ENCODE measurements at regions not wholly inside any gene's neighbourhood (a gene's known extent, or its start where the extent isn't known, plus 50 kb on each side); places are given as distances from the start of the nearest gene placed in this dataset.
A peak's percentile ranks its signal among the peaks of the same experiment; 100 is the strongest.
"Not testable (repeated sequence)": the region's sequence is repeated elsewhere in the genome, so short reads cannot be mapped to it uniquely, and the experiment has no call there.

DNA sequence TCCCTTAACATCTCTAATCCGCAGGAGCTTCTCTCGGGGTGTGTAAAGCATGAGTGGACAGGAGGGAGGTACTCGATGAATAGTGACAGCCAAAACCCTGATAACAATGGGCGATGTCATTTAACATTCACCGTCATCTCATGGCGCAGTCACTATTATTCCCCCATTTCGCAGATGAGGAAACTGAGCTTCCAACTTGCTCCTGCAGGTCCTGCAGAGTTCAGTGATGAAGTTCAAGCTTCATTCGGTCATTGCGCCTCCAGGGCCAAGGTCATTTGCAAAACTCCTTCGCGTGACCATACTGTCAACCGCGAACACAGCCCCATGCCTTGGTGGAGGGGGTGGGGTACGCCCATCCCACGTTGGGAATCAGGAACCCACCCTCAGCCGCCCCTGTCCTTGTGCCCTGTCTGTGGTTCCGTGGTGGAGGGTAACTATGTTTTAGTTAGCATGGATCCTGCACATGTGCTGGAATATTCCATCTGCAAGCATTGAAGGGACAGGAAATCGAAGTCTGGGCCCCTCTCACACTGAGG is 215.5 kb downstream of the TFCP2L1 start:
- Mint-ChIP-seq H3K4me1 (no peaks in the 10 kb centered on the region), H3K36me3 (ENCODE audit: low read depth) (no peaks in the 10 kb centered on the region), H3K27ac (no peak overlapping the region), H3K27me3 (ENCODE audit: low read depth) (peaks cover 50% of the 10 kb centered on the region), H3K9me3 (no peaks in the 10 kb centered on the region), H3K4me3 (no peak overlapping the region)
- no peak for TF ChIP-seq CTCF (IDR thresholded peaks at IDR 0.05; ENCODE audit: unreplicated experiment in 3 of 3)

GRCh38 chr2:121070061-121070460 is 214.9 kb downstream of the TFCP2L1 start:
- not testable (repeated sequence) for H3K4me3 Mint-ChIP-seq; H3K27ac Mint-ChIP-seq; H3K9me3 Mint-ChIP-seq; H3K4me1 Mint-ChIP-seq; H3K36me3 Mint-ChIP-seq (ENCODE audit: low read depth)
- H3K27me3 Mint-ChIP-seq (ENCODE audit: low read depth) = peaks cover 48% of the 10 kb centered on the region

DNA sequence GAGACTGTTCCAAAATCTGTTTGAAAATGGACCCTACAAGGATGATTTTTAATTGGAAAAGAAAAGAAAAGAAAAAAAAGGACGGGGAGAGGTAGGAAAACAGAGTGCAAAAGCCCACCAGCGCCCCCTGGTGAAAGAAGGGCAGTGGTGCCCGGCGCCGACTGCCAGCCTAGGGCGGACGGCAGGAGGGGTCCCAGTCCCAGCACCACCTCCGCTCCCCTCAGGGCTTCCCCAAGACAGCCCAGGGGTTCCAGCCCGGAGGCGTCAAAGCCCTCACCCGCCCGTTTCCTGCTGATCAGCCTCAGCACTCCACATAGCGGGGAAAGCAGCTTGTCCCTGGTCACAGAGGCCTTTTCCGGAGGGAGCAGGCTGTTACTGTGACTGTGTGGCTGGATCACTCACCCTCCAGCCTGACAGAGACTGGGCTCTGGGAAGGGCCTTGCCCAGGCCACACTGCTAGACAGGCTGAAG is 213.9 kb downstream of the TFCP2L1 start:
- Mint-ChIP-seq H3K27ac (no peak overlapping the region), H3K4me3 (no peak overlapping the region), H3K4me1 (peaks cover 7% of the 10 kb centered on the region), H3K27me3 (ENCODE audit: low read depth) (peaks cover 48% of the 10 kb centered on the region), H3K9me3 (no peaks in the 10 kb centered on the region), H3K36me3 (ENCODE audit: low read depth) (no peaks in the 10 kb centered on the region)
- TF ChIP-seq CTCF (IDR thresholded peaks at IDR 0.05; ENCODE audit: unreplicated experiment in 3 of 3) = peak; percentile 98 to 99 (median 98)

- Mint-ChIP-seq H3K4me1 (peaks cover 7% of the 10 kb centered on the region), H3K4me3 (no peak overlapping the region), H3K9me3 (no peaks in the 10 kb centered on the region), H3K36me3 (ENCODE audit: low read depth) (no peaks in the 10 kb centered on the region), H3K27ac (no peak overlapping the region), H3K27me3 (ENCODE audit: low read depth) (peaks cover 44% of the 10 kb centered on the region)
- TF ChIP-seq CTCF (IDR thresholded peaks at IDR 0.05; ENCODE audit: unreplicated experiment in 3 of 3) = no peak
Observed at GRCh38 chr2:121072784-121073183, 212.2 kb downstream of the TFCP2L1 start.

DNA sequence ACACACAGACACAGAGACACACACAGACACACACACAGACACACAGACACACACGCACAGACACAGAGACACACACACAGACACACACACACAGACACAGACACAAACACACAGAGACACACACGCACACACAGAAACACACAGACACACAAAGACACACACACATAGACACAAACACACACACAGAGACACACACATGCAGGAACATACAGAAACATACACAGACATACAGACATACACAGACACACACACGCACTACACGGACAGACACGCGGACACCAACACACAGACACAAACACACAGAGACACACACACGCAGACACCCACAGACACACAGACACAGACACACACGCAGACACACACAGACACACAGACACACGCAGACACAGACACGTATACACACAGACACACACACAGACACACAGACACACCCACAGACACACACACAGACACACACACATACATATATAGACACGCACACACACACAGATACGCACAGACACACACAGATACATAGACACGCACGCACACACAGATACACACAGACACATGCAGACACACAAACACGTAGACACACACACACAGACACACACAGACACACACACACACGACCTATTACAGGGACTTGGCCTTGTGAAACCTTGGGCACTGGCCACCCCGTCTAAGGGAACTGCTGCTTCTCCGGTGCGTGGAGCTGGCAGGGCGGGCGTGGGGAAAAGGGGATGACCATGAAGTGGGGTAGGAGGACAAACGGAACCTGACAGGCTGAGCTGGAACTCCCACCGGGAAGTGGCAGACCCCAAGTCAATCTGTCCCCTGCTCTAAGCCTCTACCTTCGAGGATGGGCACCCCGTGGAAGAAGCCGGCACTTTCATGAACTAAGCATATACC is 211.4 kb downstream of the TFCP2L1 start:
- H3K4me3 Mint-ChIP-seq = no peak overlapping the region
- H3K9me3 Mint-ChIP-seq = no peaks in the 10 kb centered on the region
- no peaks in the 10 kb centered on the region for H3K36me3 Mint-ChIP-seq (ENCODE audit: low read depth)
- H3K27ac Mint-ChIP-seq = no peak overlapping the region
- H3K4me1 Mint-ChIP-seq = peaks cover 7% of the 10 kb centered on the region
- TF ChIP-seq CTCF (IDR thresholded peaks at IDR 0.05; ENCODE audit: unreplicated experiment in 3 of 3) = no peak
- peaks cover 43% of the 10 kb centered on the region for H3K27me3 Mint-ChIP-seq (ENCODE audit: low read depth)

DNA sequence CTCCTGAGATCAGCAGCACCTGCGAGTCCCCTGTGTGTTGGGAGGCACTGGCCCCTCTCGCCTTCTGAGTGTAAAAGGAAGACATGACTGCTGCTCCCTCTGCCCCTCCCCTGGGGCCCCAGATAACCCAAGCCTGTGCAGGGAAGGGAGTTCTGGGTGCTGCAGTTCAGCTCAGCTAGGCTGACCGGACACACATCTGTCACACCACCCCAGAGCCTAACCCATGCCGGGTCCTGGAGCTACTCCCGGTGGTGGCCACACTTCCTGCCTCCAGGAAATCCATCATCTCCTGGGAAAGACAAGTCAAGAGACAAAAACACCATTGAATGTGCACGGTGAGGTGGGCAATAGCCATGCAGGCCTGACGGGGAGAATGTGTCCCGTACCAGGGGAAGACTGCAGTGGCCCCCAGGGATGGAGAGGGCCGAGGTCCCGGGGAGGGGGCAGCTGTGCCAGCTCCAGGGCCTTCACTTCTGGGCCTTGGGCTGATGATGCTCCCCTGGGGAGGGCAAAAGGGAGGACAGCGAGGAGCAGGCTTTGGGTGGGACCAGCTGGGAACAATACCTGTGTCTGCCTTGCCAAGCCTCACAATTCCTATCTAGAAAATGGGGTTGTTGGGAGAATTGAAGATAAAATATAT is 210.6 kb downstream of the TFCP2L1 start:
- peak overlapping the region in 1 of 3 experiments; percentile 12 for H3K4me3 Mint-ChIP-seq
- no peaks in the 10 kb centered on the region for H3K9me3 Mint-ChIP-seq
- H3K36me3 Mint-ChIP-seq (ENCODE audit: low read depth) = no peaks in the 10 kb centered on the region
- H3K27me3 Mint-ChIP-seq (ENCODE audit: low read depth) = peaks cover 49% of the 10 kb centered on the region
- H3K4me1 Mint-ChIP-seq = peaks cover 7% of the 10 kb centered on the region
- no peak overlapping the region for H3K27ac Mint-ChIP-seq
- no peak for TF ChIP-seq CTCF (IDR thresholded peaks at IDR 0.05; ENCODE audit: unreplicated experiment in 3 of 3)

Measured in nephron (organoid).